ENCODE measurements at regions not wholly inside any gene's neighbourhood (a gene's known extent, or its start where the extent isn't known, plus 50 kb on each side); places are given as distances from the start of the nearest gene placed in this dataset.

GRCh38 chr7:41375582-41375981 lies 327.3 kb downstream of the INHBA start:
- H3K27me3 ChIP-seq (ENCODE audit: insufficient read depth, low read length): no peaks in the 10 kb centered on the region
- no peaks in the 10 kb centered on the region for H3K9me3 ChIP-seq (ENCODE audit: low read length)
- H3K4me1 ChIP-seq (ENCODE audit: insufficient read depth, low read length): no peaks in the 10 kb centered on the region
- no peak overlapping the region for H3K4me3 ChIP-seq (ENCODE audit: low read length)
- H2AFZ ChIP-seq (ENCODE audit: low read depth, low read length): no peak overlapping the region
- no peaks in the 10 kb centered on the region for H3K36me3 ChIP-seq (ENCODE audit: insufficient read depth, low read length)

- Histone ChIP-seq H3K4me3 (ENCODE audit: low read length) (no peak overlapping the region), H3K27me3 (ENCODE audit: insufficient read depth, low read length) (no peaks in the 10 kb centered on the region), H2AFZ (ENCODE audit: low read depth, low read length) (no peak overlapping the region), H3K4me1 (ENCODE audit: insufficient read depth, low read length) (no peaks in the 10 kb centered on the region), H3K36me3 (ENCODE audit: insufficient read depth, low read length) (no peaks in the 10 kb centered on the region), H3K9me3 (ENCODE audit: low read length) (no peaks in the 10 kb centered on the region)
These were observed 328.6 kb downstream of the INHBA start for GRCh38 chr7:41374150-41374848.

DNA sequence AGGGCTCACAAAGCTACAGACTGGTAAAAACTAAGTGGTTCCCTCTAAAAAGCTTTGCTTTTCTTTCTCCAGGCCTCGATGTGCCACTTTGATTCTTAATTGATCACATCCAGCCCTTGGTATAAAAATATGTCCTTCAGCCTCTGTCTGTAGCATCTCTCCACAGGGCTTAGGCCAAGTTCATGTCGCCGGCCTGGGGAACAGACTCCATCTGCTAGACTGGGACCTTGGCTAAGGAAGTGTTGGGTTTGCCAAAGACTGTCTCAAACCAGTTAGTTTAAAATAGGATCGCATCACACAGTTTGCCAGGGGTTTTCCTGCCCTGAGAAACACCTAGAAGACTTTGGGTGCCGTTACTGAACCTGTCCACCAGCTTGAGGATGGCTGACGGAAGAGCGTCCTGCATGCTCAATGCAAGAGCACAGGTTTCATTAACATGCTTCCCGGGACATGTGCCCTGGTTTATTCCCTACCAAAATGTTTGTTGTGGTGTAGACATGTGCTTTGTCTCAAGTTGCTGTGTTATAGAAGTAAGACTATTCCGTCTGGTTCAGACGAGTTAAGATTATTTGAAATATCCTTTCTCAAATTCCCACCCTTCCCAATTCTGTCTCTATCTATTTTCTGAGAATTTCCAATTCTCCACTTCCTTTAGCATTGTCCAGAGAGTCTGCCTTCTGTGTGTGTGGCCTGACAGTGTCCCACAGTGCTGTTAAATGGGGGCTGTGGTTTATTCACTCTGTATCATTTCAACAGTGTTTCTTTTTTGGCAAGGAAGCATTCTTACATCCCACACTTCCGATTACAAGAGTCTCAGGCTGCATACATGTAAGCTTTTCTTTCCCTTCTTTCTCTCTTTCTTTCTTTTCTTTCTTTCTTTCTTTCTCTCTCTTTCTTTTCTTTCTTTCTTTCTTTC lies 334.7 kb downstream of the INHBA start:
- Histone ChIP-seq H2AFZ (ENCODE audit: low read depth, low read length) (no peak overlapping the region), H3K4me3 (ENCODE audit: low read length) (no peak overlapping the region), H3K9me3 (ENCODE audit: low read length) (no peaks in the 10 kb centered on the region), H3K4me1 (ENCODE audit: insufficient read depth, low read length) (no peaks in the 10 kb centered on the region), H3K36me3 (ENCODE audit: insufficient read depth, low read length) (no peaks in the 10 kb centered on the region), H3K27me3 (ENCODE audit: insufficient read depth, low read length) (no peaks in the 10 kb centered on the region)

DNA sequence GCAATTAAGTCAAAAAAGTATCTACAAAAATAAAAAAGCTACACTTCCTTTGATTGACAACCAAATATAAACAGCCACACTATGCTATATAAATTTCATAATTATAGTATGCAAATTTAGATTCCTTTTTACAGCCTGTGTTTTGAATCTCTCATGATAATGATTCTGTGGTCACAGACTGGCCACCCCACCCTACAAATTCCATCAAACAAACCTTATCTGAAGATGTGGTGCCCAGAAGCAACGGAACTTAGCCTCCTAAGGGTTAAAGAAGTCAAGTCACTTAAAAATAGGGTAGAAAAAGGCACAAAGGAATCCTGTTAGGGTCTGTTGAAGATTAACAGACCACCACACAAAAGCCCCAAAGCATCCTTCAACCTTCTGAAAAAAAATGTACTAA lies 351.8 kb downstream of the INHBA start:
- Histone ChIP-seq H3K9me3 (ENCODE audit: low read length) (peaks cover 3% of the 10 kb centered on the region), H3K27me3 (ENCODE audit: insufficient read depth, low read length) (no peaks in the 10 kb centered on the region), H2AFZ (ENCODE audit: low read depth, low read length) (no peak overlapping the region), H3K36me3 (ENCODE audit: insufficient read depth, low read length) (no peaks in the 10 kb centered on the region), H3K4me1 (ENCODE audit: insufficient read depth, low read length) (no peaks in the 10 kb centered on the region), H3K4me3 (ENCODE audit: low read length) (no peak overlapping the region)

- H3K4me1 ChIP-seq (ENCODE audit: insufficient read depth, low read length): no peaks in the 10 kb centered on the region
- no peaks in the 10 kb centered on the region for H3K36me3 ChIP-seq (ENCODE audit: insufficient read depth, low read length)
- peaks cover 3% of the 10 kb centered on the region for H3K9me3 ChIP-seq (ENCODE audit: low read length)
- no peaks in the 10 kb centered on the region for H3K27me3 ChIP-seq (ENCODE audit: insufficient read depth, low read length)
- no peak overlapping the region for H3K4me3 ChIP-seq (ENCODE audit: low read length)
- H2AFZ ChIP-seq (ENCODE audit: low read depth, low read length): no peak overlapping the region
These were observed 356.0 kb downstream of the INHBA start for GRCh38 chr7:41346878-41347277.

DNA sequence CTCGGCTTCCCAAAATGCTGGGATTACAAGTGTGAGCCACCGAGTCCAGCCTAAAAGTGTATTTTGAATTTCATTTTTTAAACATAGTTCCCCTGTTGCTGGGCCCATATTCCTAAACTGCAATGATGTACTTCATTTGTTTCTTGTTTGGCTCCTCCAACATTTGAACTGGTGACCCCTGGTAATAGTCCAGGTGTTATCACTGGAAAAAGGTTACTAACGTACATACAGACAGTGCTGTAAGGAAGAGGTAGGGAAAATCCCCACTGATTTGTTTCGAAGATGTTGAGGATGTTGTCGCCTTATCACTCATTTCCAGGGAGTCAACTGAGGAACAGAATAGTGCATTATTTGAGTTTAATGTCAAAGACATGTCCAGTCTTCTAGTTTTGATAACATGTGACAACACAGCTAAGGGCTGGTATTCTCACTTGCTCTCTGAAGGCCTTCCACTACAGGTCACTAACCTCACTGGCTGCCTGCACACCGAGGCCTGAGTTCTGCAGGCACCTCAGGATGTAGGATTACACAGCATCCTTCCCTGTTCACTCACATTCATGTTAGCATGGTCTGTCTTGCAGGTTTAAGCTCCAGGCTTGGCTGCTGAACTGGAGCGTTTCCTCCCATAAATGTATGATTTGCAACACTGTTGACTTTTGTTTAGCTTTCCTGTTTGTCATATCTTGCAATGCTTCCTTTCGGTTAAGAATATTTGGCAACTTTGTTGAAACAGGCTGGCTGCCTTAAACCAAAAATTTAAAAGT lies 362.8 kb downstream of the INHBA start:
- Histone ChIP-seq H3K9me3 (ENCODE audit: low read length) (no peaks in the 10 kb centered on the region), H3K27me3 (ENCODE audit: insufficient read depth, low read length) (no peaks in the 10 kb centered on the region), H3K36me3 (ENCODE audit: insufficient read depth, low read length) (no peaks in the 10 kb centered on the region), H2AFZ (ENCODE audit: low read depth, low read length) (no peak overlapping the region), H3K4me3 (ENCODE audit: low read length) (no peak overlapping the region), H3K4me1 (ENCODE audit: insufficient read depth, low read length) (peaks cover 2% of the 10 kb centered on the region)

GRCh38 chr7:41336981-41337380 lies 365.9 kb downstream of the INHBA start:
- H3K36me3 ChIP-seq (ENCODE audit: insufficient read depth, low read length): no peaks in the 10 kb centered on the region
- H3K27me3 ChIP-seq (ENCODE audit: insufficient read depth, low read length): no peaks in the 10 kb centered on the region
- no peaks in the 10 kb centered on the region for H3K9me3 ChIP-seq (ENCODE audit: low read length)
- peaks cover 2% of the 10 kb centered on the region for H3K4me1 ChIP-seq (ENCODE audit: insufficient read depth, low read length)
- H2AFZ ChIP-seq (ENCODE audit: low read depth, low read length): no peak overlapping the region
- no peak overlapping the region for H3K4me3 ChIP-seq (ENCODE audit: low read length)

GRCh38 chr7:41336455-41336952 lies 366.4 kb downstream of the INHBA start:
- H3K36me3 ChIP-seq (ENCODE audit: insufficient read depth, low read length): no peaks in the 10 kb centered on the region
- no peak overlapping the region for H3K4me3 ChIP-seq (ENCODE audit: low read length)
- H3K27me3 ChIP-seq (ENCODE audit: insufficient read depth, low read length): no peaks in the 10 kb centered on the region
- H3K9me3 ChIP-seq (ENCODE audit: low read length): no peaks in the 10 kb centered on the region
- H2AFZ ChIP-seq (ENCODE audit: low read depth, low read length): no peak overlapping the region
- H3K4me1 ChIP-seq (ENCODE audit: insufficient read depth, low read length): peaks cover 2% of the 10 kb centered on the region

GRCh38 chr7:41334071-41334862 lies 368.6 kb downstream of the INHBA start:
- H3K27me3 ChIP-seq (ENCODE audit: insufficient read depth, low read length): no peaks in the 10 kb centered on the region
- no peak overlapping the region for H2AFZ ChIP-seq (ENCODE audit: low read depth, low read length)
- H3K9me3 ChIP-seq (ENCODE audit: low read length): no peaks in the 10 kb centered on the region
- no peak overlapping the region for H3K4me3 ChIP-seq (ENCODE audit: low read length)
- no peaks in the 10 kb centered on the region for H3K36me3 ChIP-seq (ENCODE audit: insufficient read depth, low read length)
- peaks cover 2% of the 10 kb centered on the region for H3K4me1 ChIP-seq (ENCODE audit: insufficient read depth, low read length)

DNA sequence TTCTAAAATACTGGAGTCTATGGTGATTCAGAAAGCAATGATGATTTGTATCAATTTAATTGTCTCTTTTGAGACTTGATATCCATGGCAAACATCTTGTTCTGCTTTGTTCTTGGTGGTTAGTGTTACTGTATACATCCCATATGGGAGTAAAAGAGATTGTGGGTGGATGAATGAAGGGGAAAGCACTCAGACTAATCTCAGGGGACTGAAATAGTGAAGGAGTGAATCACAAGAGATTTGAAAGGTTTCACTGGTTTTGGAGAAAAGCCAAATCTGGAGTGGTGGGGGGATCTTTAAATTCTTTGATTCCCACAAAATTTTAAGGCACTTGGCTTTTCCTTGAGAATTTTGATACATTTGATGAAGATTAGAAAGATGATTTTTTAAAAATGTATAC lies 369.4 kb downstream of the INHBA start:
- Histone ChIP-seq H2AFZ (ENCODE audit: low read depth, low read length) (no peak overlapping the region), H3K9me3 (ENCODE audit: low read length) (no peaks in the 10 kb centered on the region), H3K36me3 (ENCODE audit: insufficient read depth, low read length) (no peaks in the 10 kb centered on the region), H3K4me3 (ENCODE audit: low read length) (no peak overlapping the region), H3K27me3 (ENCODE audit: insufficient read depth, low read length) (no peaks in the 10 kb centered on the region), H3K4me1 (ENCODE audit: insufficient read depth, low read length) (peaks cover 2% of the 10 kb centered on the region)

- H3K27me3 ChIP-seq (ENCODE audit: insufficient read depth, low read length): no peaks in the 10 kb centered on the region
- H2AFZ ChIP-seq (ENCODE audit: low read depth, low read length): no peak overlapping the region
- H3K9me3 ChIP-seq (ENCODE audit: low read length): no peaks in the 10 kb centered on the region
- H3K4me1 ChIP-seq (ENCODE audit: insufficient read depth, low read length): no peaks in the 10 kb centered on the region
- H3K4me3 ChIP-seq (ENCODE audit: low read length): no peak overlapping the region
- H3K36me3 ChIP-seq (ENCODE audit: insufficient read depth, low read length): no peaks in the 10 kb centered on the region
These were observed 371.7 kb downstream of the INHBA start for GRCh38 chr7:41331194-41331593.

- Histone ChIP-seq H3K36me3 (ENCODE audit: insufficient read depth, low read length) (no peaks in the 10 kb centered on the region), H3K4me3 (ENCODE audit: low read length) (no peak overlapping the region), H3K4me1 (ENCODE audit: insufficient read depth, low read length) (no peaks in the 10 kb centered on the region), H2AFZ (ENCODE audit: low read depth, low read length) (no peak overlapping the region), H3K9me3 (ENCODE audit: low read length) (no peaks in the 10 kb centered on the region), H3K27me3 (ENCODE audit: insufficient read depth, low read length) (no peaks in the 10 kb centered on the region)
These were observed 374.3 kb downstream of the INHBA start for GRCh38 chr7:41328544-41328943.

All from neuron (in vitro differentiated cells).